Subcutaneous abdominal adipose tissue (tissue), 5 donors: ENCODE measurements at regions not wholly inside any gene's neighbourhood (a gene's known extent, or its start where the extent isn't known, plus 50 kb on each side); places are given as distances from the start of the nearest gene placed in this dataset.

Source experiments
- H3K27ac ChIP-seq: one replicate; pipeline ENCODE4 v1.7.0; 2013; ENCODE audit warnings: low read depth, mild to moderate bottlenecking, inconsistent platforms, low read length, moderate library complexity
- H3K27me3 ChIP-seq, 5 donors: one replicate each; pipeline ENCODE4 v1.7.0; 2013; ENCODE audit warnings: low read length in 5 of 5, inconsistent platforms in 1 of 5; ENCODE audit not compliant: control insufficient read depth in 5 of 5, insufficient read depth in 4 of 5
- H3K36me3 ChIP-seq, 5 donors: one replicate each; pipeline ENCODE4 v1.7.0; 2013; ENCODE audit warnings: low read length in 5 of 5; ENCODE audit not compliant: control insufficient read depth in 5 of 5, insufficient read depth in 5 of 5
- H3K4me1 ChIP-seq, 5 donors: one replicate each; pipeline ENCODE4 v1.7.0; 2013; ENCODE audit warnings: low read length in 5 of 5, mild to moderate bottlenecking in 3 of 5, moderate library complexity in 1 of 5; ENCODE audit not compliant: control insufficient read depth in 5 of 5, insufficient read depth in 5 of 5
- H3K4me3 ChIP-seq, 5 donors: one replicate each; pipeline ENCODE4 v1.7.0; 2013; ENCODE audit warnings: low read length in 5 of 5, low read depth in 1 of 5
- H3K9ac ChIP-seq, 5 donors: one replicate each; pipeline ENCODE4 v1.7.0; 2013; ENCODE audit warnings: low read length in 5 of 5, mild to moderate bottlenecking in 4 of 5, moderate library complexity in 3 of 5
- H3K9me3 ChIP-seq, 5 donors: one replicate each; pipeline ENCODE4 v1.7.0; 2013; ENCODE audit warnings: low read length in 5 of 5; ENCODE audit not compliant: control insufficient read depth in 5 of 5
- donor health status: healthy.
- donor health status: healthy.
- donor health status: healthy.
- donor health status: healthy.
- donor health status: healthy.

GRCh38 chr2:234670806-234671205 is 173.9 kb upstream of the ARL4C start:
- peaks cover 0 to 13% (median 4%) of the 10 kb centered on the region in 5 donors for H3K4me1 ChIP-seq
- H3K9me3 ChIP-seq = no peaks in the 10 kb centered on the region
- no peak overlapping the region for H3K27ac ChIP-seq
- H3K4me3 ChIP-seq = no peak overlapping the region
- H3K36me3 ChIP-seq = no peaks in the 10 kb centered on the region
- H3K9ac ChIP-seq = no peak overlapping the region
- H3K27me3 ChIP-seq = peaks cover 0 to 3% (median 0%) of the 10 kb centered on the region in 5 donors

GRCh38 chr2:234670052-234670451 is 173.2 kb upstream of the ARL4C start:
- H3K27me3 ChIP-seq = peaks cover 0 to 3% (median 0%) of the 10 kb centered on the region in 5 donors
- H3K9me3 ChIP-seq = no peaks in the 10 kb centered on the region
- no peak overlapping the region for H3K27ac ChIP-seq
- no peaks in the 10 kb centered on the region for H3K36me3 ChIP-seq
- no peak overlapping the region for H3K9ac ChIP-seq
- H3K4me3 ChIP-seq = no peak overlapping the region
- H3K4me1 ChIP-seq = peaks cover 0 to 13% (median 4%) of the 10 kb centered on the region in 5 donors

GRCh38 chr2:234669621-234670020 is 172.7 kb upstream of the ARL4C start:
- Histone ChIP-seq H3K4me1 (peaks cover 0 to 13% (median 4%) of the 10 kb centered on the region in 5 donors), H3K36me3 (no peaks in the 10 kb centered on the region), H3K4me3 (no peak overlapping the region), H3K27ac (no peak overlapping the region), H3K9ac (no peak overlapping the region), H3K9me3 (peaks cover 0 to 3% (median 2%) of the 10 kb centered on the region in 5 donors), H3K27me3 (peaks cover 0 to 3% (median 0%) of the 10 kb centered on the region in 5 donors)

GRCh38 chr2:234669001-234669400 is 172.1 kb upstream of the ARL4C start:
- H3K9ac ChIP-seq = no peak overlapping the region
- H3K9me3 ChIP-seq = peaks cover 0 to 7% (median 5%) of the 10 kb centered on the region in 5 donors
- peaks cover 0 to 13% (median 4%) of the 10 kb centered on the region in 5 donors for H3K4me1 ChIP-seq
- H3K36me3 ChIP-seq = no peaks in the 10 kb centered on the region
- H3K4me3 ChIP-seq = no peak overlapping the region
- no peak overlapping the region for H3K27ac ChIP-seq
- peaks cover 0 to 3% (median 0%) of the 10 kb centered on the region in 5 donors for H3K27me3 ChIP-seq

- Histone ChIP-seq H3K9ac (no peak overlapping the region), H3K36me3 (no peaks in the 10 kb centered on the region), H3K27me3 (peaks cover 0 to 3% (median 0%) of the 10 kb centered on the region in 5 donors), H3K9me3 (peaks cover 2 to 13% (median 6%) of the 10 kb centered on the region in 5 donors), H3K4me1 (peaks cover 0 to 13% (median 0%) of the 10 kb centered on the region in 5 donors), H3K27ac (no peak overlapping the region), H3K4me3 (no peak overlapping the region)
Measured at GRCh38 chr2:234666911-234667310, 170.0 kb upstream of the ARL4C start.

- peaks cover 2 to 13% (median 6%) of the 10 kb centered on the region in 5 donors for H3K9me3 ChIP-seq
- no peak overlapping the region for H3K4me3 ChIP-seq
- no peak overlapping the region for H3K27ac ChIP-seq
- peaks cover 0 to 13% (median 0%) of the 10 kb centered on the region in 5 donors for H3K4me1 ChIP-seq
- no peak overlapping the region for H3K9ac ChIP-seq
- peaks cover 0 to 3% (median 0%) of the 10 kb centered on the region in 5 donors for H3K27me3 ChIP-seq
- H3K36me3 ChIP-seq = no peaks in the 10 kb centered on the region
Measured at GRCh38 chr2:234665304-234665703, 168.4 kb upstream of the ARL4C start.

GRCh38 chr2:234661849-234662248 is 165.0 kb upstream of the ARL4C start:
- no peak overlapping the region for H3K9ac ChIP-seq
- H3K4me3 ChIP-seq = no peak overlapping the region
- H3K27me3 ChIP-seq = no peaks in the 10 kb centered on the region
- H3K27ac ChIP-seq = no peak overlapping the region
- no peaks in the 10 kb centered on the region for H3K4me1 ChIP-seq
- peaks cover 2 to 13% (median 6%) of the 10 kb centered on the region in 5 donors for H3K9me3 ChIP-seq
- H3K36me3 ChIP-seq = no peaks in the 10 kb centered on the region

GRCh38 chr2:234661175-234661574 is 164.3 kb upstream of the ARL4C start:
- H3K4me3 ChIP-seq = no peak overlapping the region
- no peaks in the 10 kb centered on the region for H3K36me3 ChIP-seq
- no peak overlapping the region for H3K27ac ChIP-seq
- H3K27me3 ChIP-seq = no peaks in the 10 kb centered on the region
- H3K9me3 ChIP-seq = peaks cover 2 to 13% (median 6%) of the 10 kb centered on the region in 5 donors
- no peak overlapping the region for H3K9ac ChIP-seq
- H3K4me1 ChIP-seq = no peaks in the 10 kb centered on the region

GRCh38 chr2:234655706-234656105 is 158.8 kb upstream of the ARL4C start:
- Histone ChIP-seq H3K9ac (no peak overlapping the region), H3K36me3 (no peaks in the 10 kb centered on the region), H3K27ac (no peak overlapping the region), H3K4me3 (no peak overlapping the region), H3K9me3 (no peaks in the 10 kb centered on the region), H3K27me3 (peaks cover 0 to 6% (median 0%) of the 10 kb centered on the region in 5 donors), H3K4me1 (no peaks in the 10 kb centered on the region)

- no peaks in the 10 kb centered on the region for H3K4me1 ChIP-seq
- H3K27me3 ChIP-seq = peaks cover 0 to 6% (median 0%) of the 10 kb centered on the region in 5 donors
- H3K9ac ChIP-seq = no peak overlapping the region
- no peak overlapping the region for H3K4me3 ChIP-seq
- no peaks in the 10 kb centered on the region for H3K36me3 ChIP-seq
- H3K9me3 ChIP-seq = no peaks in the 10 kb centered on the region
- H3K27ac ChIP-seq = no peak overlapping the region
Measured at GRCh38 chr2:234650911-234651310, 154.0 kb upstream of the ARL4C start.
